ENCODE measurements at regions not wholly inside any gene's neighbourhood (a gene's known extent, or its start where the extent isn't known, plus 50 kb on each side); places are given as distances from the start of the nearest gene placed in this dataset.
"Not testable (repeated sequence)": the region's sequence is repeated elsewhere in the genome, so short reads cannot be mapped to it uniquely, and the experiment has no call there.

DNA sequence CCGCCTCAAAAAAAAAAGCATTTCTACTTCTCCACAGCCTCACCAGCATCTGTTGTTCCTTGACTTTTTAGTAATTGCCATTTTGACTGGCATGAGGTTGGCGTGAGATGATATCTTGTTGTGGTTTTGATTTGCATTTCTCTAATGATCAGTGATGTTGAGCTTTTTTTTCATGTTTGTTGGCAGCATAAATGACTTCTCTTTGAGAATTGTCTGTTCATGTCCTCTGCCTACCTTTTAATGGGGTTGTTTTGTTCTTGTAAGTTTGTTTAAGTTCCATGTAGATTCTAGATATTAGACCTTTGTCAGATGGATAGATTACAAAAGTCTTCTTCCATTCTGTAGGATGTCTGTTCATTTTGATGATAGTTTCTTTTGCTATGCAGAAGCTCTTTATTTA, 182.9 kb downstream of the FOXG1 start:
- DNase-seq (ENCODE audit: low read depth) = no peak

- DNase-seq (ENCODE audit: low read depth) = no peak
Observed at GRCh38 chr14:28952161-28952560, 185.6 kb downstream of the FOXG1 start.

DNA sequence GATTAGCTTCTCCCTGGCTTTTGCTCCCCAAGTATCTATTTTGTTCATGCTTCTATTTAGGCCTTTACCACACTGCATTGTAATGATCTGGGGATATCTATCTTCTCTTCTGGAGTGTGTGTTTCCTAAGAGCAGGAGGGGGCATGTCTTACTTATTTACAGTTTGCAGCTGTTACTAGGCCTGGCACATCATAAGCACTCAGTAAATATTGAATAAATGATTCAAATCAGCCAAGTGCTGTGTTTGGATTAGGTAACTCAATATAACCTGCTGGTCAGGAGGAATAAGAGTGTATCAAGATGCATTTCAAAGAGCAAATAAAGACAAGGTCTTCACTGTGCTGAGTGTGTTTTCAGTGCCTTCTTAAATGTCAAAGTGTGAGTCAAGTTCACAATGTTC, 186.1 kb downstream of the FOXG1 start:
- DNase-seq (ENCODE audit: low read depth) = no peak

DNA sequence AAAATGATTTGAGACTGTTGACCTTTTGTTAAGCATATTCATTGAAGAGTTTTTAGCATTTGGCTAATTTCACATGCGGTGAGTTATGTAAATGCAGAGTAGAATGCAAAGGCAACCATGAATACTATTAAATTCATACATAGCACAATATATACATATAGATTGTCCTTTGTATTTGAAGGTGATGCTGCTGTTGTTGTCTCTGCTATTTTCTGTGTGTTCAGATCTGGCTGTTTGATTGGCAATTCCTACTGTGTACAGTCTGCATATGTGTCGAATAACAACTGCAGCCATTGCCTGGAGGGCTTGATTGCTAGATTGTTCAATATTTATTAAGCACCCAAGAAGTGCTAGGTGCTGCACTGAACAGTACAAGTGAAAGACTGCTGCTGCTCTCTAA, 187.4 kb downstream of the FOXG1 start:
- no peak for DNase-seq (ENCODE audit: low read depth)

DNA sequence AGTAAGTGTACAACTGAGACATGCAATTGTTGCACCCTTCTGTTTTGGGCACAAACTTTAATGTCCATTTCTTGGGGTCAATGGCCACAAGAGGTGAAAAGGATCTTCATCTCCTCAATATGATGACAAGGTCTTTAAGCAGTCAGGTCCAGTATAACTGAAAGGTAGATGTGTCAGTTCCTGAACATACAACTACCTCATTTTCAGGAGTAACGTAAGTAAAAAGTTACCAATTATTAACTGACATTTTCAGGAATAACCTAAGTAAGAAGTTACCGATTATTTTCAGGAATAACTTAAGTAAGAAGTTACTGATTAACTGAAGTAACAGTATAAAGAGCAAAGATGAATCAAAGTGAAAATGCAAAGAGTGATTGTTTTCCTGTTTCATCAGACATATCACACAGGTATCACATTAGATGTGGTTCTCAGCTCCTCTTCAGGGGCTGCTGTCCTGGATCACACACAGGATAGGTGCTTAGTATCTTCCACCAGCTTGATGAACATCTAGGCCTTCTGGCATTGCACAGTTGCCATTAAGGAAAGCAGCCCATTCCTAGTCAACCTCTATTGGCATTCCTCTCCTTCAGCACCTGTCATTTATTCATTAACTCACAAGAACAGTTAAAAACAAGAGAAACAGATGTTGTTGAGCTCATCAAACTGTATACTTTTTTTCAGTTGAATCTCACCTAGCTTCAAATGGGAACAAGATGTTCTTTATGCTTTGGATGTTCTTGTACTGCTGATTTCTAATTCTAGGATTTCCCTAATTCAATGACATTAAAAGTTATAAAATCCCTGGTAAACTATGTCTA, 200.0 kb downstream of the FOXG1 start:
- no peak for DNase-seq (ENCODE audit: low read depth)

- DNase-seq (ENCODE audit: low read depth) = no peak
Observed at GRCh38 chr14:28975084-28975483, 208.5 kb downstream of the FOXG1 start.

DNA sequence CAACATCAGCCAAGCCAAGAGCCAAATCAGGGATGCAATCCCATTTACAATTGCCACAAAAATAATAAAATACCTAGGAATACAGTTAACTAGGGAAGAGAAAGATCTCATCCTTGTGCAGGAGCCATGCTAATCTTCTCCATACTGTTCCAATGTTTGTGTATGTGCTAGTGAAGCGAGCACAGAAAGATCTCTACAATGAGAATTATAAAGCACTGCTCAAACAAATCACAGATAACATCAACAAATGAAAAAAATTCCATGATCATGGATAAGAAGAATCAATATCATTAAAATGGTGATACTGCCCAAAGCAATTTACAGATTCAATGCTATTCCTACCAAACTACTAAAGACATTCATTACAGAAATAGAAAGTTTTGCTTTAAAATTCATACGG, 215.6 kb downstream of the FOXG1 start:
- no peak for DNase-seq (ENCODE audit: low read depth)

GRCh38 chr14:28983279-28983678, 216.7 kb downstream of the FOXG1 start:
- no peak for DNase-seq (ENCODE audit: low read depth)

- DNase-seq (ENCODE audit: low read depth) = no peak
Observed at GRCh38 chr14:28987516-28987915, 220.9 kb downstream of the FOXG1 start.

DNA sequence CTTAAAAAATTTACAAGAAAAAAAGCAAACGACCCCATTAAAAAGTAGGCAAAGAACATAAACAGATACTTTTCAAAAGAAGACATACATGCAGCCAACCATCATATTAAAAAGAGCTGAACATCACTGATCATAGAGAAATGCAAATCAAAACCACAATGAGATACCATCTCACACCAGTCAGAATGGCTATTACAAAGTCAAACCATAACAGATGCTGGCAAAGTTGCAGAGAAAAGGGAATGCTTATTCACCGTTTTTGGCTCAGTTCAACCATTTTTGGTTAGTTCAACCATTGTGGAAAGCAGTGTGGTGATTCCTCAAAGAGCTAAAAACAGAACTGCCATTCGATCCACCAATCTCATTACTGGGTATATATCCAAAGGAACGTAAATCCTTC, 230.6 kb downstream of the FOXG1 start:
- DNase-seq (ENCODE audit: low read depth) = not testable (repeated sequence)

- DNase-seq (ENCODE audit: low read depth) = no peak
Observed at GRCh38 chr14:28999656-29000055, 233.1 kb downstream of the FOXG1 start.

DNA sequence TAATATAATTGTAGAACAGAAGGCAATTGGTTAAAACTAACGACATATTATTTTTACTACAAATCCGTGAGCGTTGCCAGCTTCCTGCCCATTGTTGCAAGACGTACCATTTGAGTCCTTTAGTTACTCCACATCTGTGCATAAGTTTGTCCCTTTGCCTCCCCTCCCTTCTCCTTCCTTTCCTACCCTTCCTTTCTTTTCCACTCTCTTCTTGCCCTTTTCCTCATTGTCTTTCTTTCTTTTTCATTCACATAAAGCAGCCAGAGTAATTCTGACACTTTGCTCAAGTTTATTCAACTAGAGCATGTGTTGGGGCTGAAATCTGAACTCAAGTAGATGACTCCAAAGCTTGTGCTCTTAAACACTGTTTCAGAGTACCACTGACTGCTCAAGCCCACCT, 239.1 kb downstream of the FOXG1 start:
- no peak for DNase-seq (ENCODE audit: low read depth)

DNA sequence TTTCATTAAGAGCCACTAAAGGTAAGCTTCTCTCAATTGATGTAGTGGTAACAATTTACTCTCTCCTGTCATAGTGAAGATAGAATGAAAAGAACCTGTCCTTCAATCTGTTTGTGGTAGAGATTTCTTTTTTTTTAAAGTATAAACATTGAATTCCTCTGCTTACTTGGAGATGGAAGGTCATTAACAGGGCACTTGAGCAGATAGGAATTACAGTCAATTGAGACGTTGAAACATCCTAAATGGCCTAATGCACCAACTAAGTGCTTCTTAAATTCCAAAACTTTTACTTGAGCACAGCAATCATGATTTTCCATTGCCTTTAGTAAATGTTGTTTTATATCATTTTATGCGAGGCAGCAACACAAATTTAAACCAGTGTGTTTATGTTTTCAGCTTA, 241.4 kb downstream of the FOXG1 start:
- no peak for DNase-seq (ENCODE audit: low read depth)

DNA sequence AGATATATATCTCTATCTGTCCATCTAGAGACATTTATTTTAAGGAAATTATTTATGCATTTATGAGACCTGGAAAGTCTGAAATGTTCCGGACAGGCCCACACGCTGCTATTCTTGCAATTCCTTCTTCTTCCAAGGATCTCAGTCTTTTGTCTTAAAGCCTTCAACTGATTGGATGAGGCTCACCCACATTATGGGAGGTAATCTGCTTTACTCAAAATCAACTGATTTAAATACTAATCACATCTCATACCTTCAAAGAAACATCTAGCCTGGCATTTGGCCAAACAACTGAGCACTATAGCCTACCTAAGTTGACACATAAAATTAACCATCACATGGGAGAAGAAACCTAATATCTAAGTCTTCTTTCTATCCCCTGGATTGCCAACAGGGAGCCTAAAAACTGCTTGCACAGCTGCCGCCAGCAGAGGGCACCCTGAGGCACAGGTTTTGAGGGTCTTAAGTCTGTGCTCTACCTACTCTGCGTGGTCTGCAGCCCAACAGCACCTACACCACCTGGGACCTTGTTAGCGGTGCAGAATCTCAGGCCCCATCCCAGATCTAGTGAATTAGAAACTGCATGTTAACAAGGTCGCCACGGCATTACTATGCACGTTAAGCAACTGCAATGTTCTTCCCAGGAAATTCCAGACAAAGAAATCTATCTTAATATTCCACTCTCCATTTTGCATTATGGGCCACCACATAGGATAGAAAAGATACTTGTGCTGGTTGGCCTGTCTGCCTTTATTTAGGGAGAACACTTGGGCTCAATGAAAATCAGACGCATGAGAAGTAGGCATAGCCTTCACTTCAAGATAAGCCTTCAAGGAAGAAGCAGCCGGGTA, 249.7 kb downstream of the FOXG1 start:
- peak; percentile 15 for DNase-seq (ENCODE audit: low read depth)

DNA sequence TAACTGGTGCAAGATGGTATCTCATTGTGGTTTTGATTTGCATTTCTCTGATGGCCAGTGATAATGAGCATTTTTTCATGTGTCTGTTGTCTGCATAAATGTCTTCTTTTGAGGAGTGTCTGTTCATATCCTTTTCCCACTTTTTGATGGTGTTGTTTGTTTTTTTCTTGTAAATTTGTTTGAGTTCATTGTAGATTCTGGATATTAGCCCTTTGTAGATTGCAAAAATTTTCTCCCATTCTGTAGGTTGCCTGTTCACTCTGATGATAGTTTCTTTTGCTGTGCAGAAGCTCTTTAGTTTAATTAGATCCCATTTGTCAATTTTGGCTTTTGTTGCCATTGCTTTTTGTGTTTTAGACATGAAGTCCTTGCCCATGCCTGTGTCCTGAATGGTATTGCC, 256.9 kb downstream of the FOXG1 start:
- DNase-seq (ENCODE audit: low read depth) = not testable (repeated sequence)

DNA sequence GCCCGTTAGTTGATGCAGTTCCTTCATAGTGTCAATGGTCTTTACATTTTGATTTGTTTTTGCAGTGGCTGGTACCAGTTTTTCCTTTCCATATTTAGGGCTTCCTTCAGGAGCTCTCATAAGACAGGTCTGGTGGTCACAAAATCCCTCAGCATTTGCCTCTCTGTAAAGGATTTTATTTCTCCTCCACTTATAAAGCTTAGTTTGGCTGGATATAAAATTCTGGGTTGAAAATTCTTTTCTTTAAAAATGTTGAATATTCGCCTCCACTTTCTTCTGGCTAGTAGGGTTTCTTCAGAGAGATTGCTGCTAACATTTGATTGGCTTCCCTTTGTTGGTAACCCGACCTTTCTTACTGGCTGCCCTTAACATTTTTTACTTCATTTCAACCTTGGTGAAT, 260.9 kb downstream of the FOXG1 start:
- not testable (repeated sequence) for DNase-seq (ENCODE audit: low read depth)

DNA sequence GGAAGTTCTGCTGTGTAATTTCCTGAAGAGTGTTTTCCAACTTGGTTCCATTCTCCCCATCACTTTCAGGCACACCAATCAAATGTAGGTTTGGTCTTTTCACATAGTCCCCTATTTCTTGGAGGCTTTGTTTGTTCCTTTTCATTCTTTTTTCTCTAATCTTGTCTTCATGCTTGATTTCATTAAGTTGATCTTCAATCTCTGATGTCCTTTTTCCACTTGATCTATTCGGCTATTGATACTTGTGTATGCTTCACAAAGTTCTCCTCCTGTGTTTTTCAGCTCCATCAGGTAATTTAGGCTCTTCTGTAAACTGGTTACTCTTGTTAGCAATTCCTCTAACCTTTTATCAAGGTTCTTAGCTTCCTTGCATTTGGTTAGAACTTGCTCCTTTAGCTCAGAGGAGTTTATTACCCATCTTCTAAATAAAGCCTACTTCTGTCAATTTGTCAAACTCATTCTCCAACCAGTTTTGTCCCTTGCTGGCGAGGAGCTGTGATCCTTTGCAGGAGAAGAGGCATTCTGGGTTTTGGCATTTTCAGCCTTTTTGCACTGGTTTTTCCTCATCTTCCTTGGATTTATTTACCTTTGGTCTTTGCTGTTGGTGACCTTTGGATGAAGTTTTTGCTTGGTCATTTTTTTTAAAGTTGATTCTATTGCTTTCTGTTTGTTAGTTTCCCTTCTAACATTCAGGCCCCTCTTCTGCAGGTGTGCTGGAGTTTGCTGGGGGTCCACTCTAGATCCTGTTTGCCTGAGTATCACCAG, 261.5 kb downstream of the FOXG1 start:
- DNase-seq (ENCODE audit: low read depth) = not testable (repeated sequence)

GRCh38 chr14:29028973-29029582, 262.5 kb downstream of the FOXG1 start:
- DNase-seq (ENCODE audit: low read depth) = no peak

GRCh38 chr14:29030121-29030520, 263.5 kb downstream of the FOXG1 start:
- DNase-seq (ENCODE audit: low read depth) = no peak

DNA sequence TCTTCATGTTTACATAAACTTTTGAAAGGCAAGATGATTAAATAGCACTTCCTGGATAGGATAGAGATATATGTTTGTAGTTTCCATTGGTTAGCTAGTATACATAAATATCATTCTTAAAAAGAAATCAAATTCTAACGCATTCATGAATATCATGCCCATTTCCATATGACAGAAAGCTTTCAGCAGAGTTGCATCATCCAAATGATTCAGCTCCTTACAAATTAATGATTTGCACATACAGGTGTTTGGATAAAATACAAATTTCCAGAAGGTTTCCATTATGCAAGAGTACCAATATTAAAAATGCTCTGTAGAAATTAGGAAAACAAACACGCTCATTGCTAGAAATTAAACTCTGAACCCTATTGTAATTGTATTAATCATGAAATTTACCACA, 264.4 kb downstream of the FOXG1 start:
- no peak for DNase-seq (ENCODE audit: low read depth)

DNA sequence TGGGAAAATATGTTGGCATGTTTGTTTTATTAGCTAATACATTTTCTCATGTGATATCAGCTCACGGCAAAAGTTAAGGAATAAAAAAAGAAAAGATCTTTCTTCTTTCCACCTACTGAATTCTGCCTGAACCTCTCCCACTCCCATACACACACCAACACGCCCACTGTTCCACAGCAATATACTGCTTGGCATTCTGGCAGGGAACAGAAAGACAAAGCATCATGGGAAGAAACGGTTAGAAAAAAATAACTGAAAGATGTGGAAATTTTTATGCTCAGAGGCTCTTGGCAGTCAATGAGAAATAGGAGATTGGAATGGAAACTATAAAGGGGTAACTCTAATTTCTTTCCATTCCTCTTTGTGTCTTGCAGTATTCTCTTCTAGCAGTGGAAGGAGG, 268.5 kb downstream of the FOXG1 start:
- DNase-seq (ENCODE audit: low read depth) = no peak

DNA sequence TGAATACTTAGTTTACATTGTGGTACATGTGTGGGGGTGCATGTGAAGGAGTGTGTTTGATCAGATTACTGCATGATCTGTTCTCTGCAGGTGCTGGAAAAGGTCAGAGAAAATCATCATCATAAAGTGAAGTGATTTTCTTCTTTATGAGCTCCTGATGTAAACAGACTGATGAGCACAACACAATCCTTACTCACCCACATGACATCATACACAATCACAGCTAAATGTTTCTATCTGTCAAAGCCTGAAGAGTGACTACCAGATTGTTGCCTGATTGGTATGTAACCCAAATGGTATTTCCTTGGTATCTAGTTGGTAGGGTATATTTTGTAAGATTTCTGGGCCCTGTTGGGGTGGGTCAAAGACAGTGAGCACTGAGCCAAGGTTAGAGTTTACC, 270.8 kb downstream of the FOXG1 start:
- no peak for DNase-seq (ENCODE audit: low read depth)

All from activated T-cell treated with anti-CD3 and anti-CD28 coated beads for 48 hours (primary cell).